Endothelial cell of umbilical vein (primary cell): ENCODE measurements at regions not wholly inside any gene's neighbourhood (a gene's known extent, or its start where the extent isn't known, plus 50 kb on each side); places are given as distances from the start of the nearest gene placed in this dataset.

Source experiments
- BruUV-seq: library from RNA; stranded (reverse); fragments of 400-500 nt; replicated peaks from 2 replicates; lab custom pipeline; 2021; lab: Mats Ljungman, UMichigan
- CTCF ChIA-PET: fragments of 300-600, 350-600 bp; sonication (Branson Sonifier 250); formaldehyde crosslinking; loops from one replicate; lab custom pipeline; 2021; ENCODE audit warnings: antibody characterized with exemption, inconsistent platforms; lab: Charles Lee
- POLR2A ChIA-PET: fragments of 300-600, 350-600 bp; sonication (Branson Sonifier 250); formaldehyde crosslinking; loops from one replicate; lab custom pipeline; 2021; ENCODE audit warnings: antibody characterized with exemption, inconsistent platforms; lab: Charles Lee
- DNase-seq: peaks from one replicate; pipeline ENCODE4 v3.0.0-alpha.2; 2011; ENCODE audit warnings: low read depth, low spot score
- FAIRE-seq: peaks from 2 replicates; lab custom pipeline; 2011; peaks lifted over from hg19 to GRCh38; lab: Jason Lieb, UNC
- H2AFZ ChIP-seq: 2 replicates; pipeline ENCODE4 v1.6.0; 2012; ENCODE audit warnings: low read depth, low read length, control low read depth, inconsistent platforms
- H3K27ac ChIP-seq: 2 replicates; pipeline ENCODE4 v1.5.1; 2011; ENCODE audit warnings: low read depth, mild to moderate bottlenecking, control low read depth, low read length, moderate library complexity; ENCODE audit not compliant: insufficient read depth
- H3K27me3 ChIP-seq, 2 experiments: 2 replicates each; pipeline versions ENCODE4 v1.6.0 to v1.6.1; 2011; ENCODE audit warnings: low read length in 2 of 2, mixed read lengths in 1 of 2; ENCODE audit not compliant: control insufficient read depth in 2 of 2, insufficient read depth in 2 of 2
- H3K36me3 ChIP-seq, 2 experiments: 2 replicates in 1 of 2; 3 replicates in 1 of 2; pipeline ENCODE4 v1.5.1; 2011; ENCODE audit warnings: low read length in 2 of 2, mild to moderate bottlenecking in 1 of 2, moderate library complexity in 1 of 2; ENCODE audit not compliant: control insufficient read depth in 2 of 2, insufficient read depth in 2 of 2; ENCODE audit errors: extremely low read depth in 1 of 2
- H3K4me1 ChIP-seq: 3 replicates; pipeline ENCODE4 v1.5.1; 2011; ENCODE audit warnings: mild to moderate bottlenecking, low read length; ENCODE audit not compliant: control insufficient read depth, insufficient read depth; ENCODE audit errors: extremely low read depth
- H3K4me2 ChIP-seq: 2 replicates; pipeline ENCODE4 v1.6.1; 2011; ENCODE audit warnings: low read length, control low read depth, mixed read lengths; ENCODE audit not compliant: insufficient read depth
- H3K4me3 ChIP-seq, 3 experiments: fragments of 200-600 bp in 1 of 3; sonication (generic), shearing (Covaris generic) in 1 of 3; replicated peaks in 1 of 3; 2 replicates each; pipeline ENCODE4 v1.5.1; 2011 to 2016; ENCODE audit warnings: control low read depth in 3 of 3, low read length in 3 of 3, mild to moderate bottlenecking in 2 of 3, inconsistent platforms in 1 of 3, low read depth in 1 of 3, moderate library complexity in 1 of 3; ENCODE audit not compliant: insufficient read depth in 1 of 3
- H3K79me2 ChIP-seq: 2 replicates; pipeline ENCODE4 v1.6.0; 2012; ENCODE audit warnings: low read length, inconsistent platforms; ENCODE audit not compliant: control insufficient read depth, insufficient read depth
- H3K9ac ChIP-seq: replicated peaks from 2 replicates; pipeline ENCODE3; 2011; ENCODE audit warnings: low read length, control low read depth; ENCODE audit not compliant: insufficient read depth; ENCODE audit errors: extremely low read depth
- H3K9me1 ChIP-seq: replicated peaks from 3 replicates; pipeline ENCODE4 v1.6.0; 2011; ENCODE audit warnings: mild to moderate bottlenecking, low read length; ENCODE audit not compliant: control insufficient read depth, insufficient read depth; ENCODE audit errors: extremely low read depth
- H3K9me3 ChIP-seq: replicated peaks from 2 replicates; pipeline ENCODE4 v1.5.1; 2012; ENCODE audit warnings: low read length, inconsistent platforms; ENCODE audit not compliant: control insufficient read depth, insufficient read depth
- H4K20me1 ChIP-seq: replicated peaks from 2 replicates; pipeline ENCODE3; 2011; ENCODE audit warnings: mild to moderate bottlenecking, low read length; ENCODE audit not compliant: control insufficient read depth, insufficient read depth; ENCODE audit errors: extremely low read depth
- CTCF ChIP-seq, 2 donors: IDR thresholded peaks; 1 replicate in 1 of 2; 2 replicates in 1 of 2; pipeline ENCODE4 v1.5.1; 2011; ENCODE audit warnings: low read length in 2 of 2, mild to moderate bottlenecking in 2 of 2, moderate library complexity in 2 of 2, control low read depth in 1 of 2, inconsistent platforms in 1 of 2, low read depth in 1 of 2; ENCODE audit not compliant: insufficient read depth in 1 of 2; ENCODE audit errors: extremely low read depth in 1 of 2
- EZH2 ChIP-seq: IDR thresholded peaks from 2 replicates; pipeline ENCODE4 v1.6.1; 2012; ENCODE audit warnings: borderline replicate concordance, low read depth, mild to moderate bottlenecking, moderate library complexity, low read length, inconsistent platforms; ENCODE audit not compliant: severe bottlenecking
- FOS ChIP-seq: IDR thresholded peaks from 2 replicates; pipeline ENCODE4 v1.6.1; 2011; ENCODE audit warnings: mild to moderate bottlenecking, low read length, moderate library complexity, borderline replicate concordance; ENCODE audit not compliant: insufficient read depth
- GATA2 ChIP-seq: IDR thresholded peaks from 2 replicates; pipeline ENCODE4 v1.7.0; 2011; ENCODE audit warnings: low read depth, mild to moderate bottlenecking, moderate library complexity, mixed read lengths, low read length; ENCODE audit not compliant: insufficient read length, insufficient read depth
- JUN ChIP-seq: IDR thresholded peaks from 2 replicates; pipeline ENCODE4 v1.6.1; 2011; ENCODE audit warnings: borderline replicate concordance, low read depth; ENCODE audit not compliant: insufficient read length, insufficient read depth
- MYC ChIP-seq: IDR thresholded peaks from one replicate; pipeline ENCODE4 v1.6.1; 2011; ENCODE audit warnings: mild to moderate bottlenecking, low read depth, low read length
- POLR2A ChIP-seq: IDR thresholded peaks from 2 replicates; pipeline ENCODE4 v1.6.1; 2012; ENCODE audit warnings: low read depth, mild to moderate bottlenecking, control low read depth, low read length
- POLR2AphosphoS5 ChIP-seq: IDR thresholded peaks from 2 replicates; pipeline ENCODE4 v1.6.1; 2012; ENCODE audit warnings: low read depth, mild to moderate bottlenecking, control low read depth, low read length, moderate library complexity; ENCODE audit not compliant: insufficient read depth
- dilution Hi-C: fragments of 300-500 bp; cut with MboI; formaldehyde crosslinking; loops from one replicate; pipeline ENCODE4 v1.15.0; 2019; ENCODE audit warnings: low sequenced_read_pairs; ENCODE audit not compliant: extremely low pct_ligation_motif_present
- intact Hi-C: fragments of 100-400 bp; cut with micrococcal nuclease; formaldehyde crosslinking; loops from one replicate; pipeline ENCODE4 v1.10.0; 2022
- TF ChIP-seq, protein P1 (sequence below): IDR thresholded peaks from 2 replicates; pipeline ENCODE4 v1.6.1; 2011; ENCODE audit not compliant: insufficient read depth, insufficient read length

DNA sequence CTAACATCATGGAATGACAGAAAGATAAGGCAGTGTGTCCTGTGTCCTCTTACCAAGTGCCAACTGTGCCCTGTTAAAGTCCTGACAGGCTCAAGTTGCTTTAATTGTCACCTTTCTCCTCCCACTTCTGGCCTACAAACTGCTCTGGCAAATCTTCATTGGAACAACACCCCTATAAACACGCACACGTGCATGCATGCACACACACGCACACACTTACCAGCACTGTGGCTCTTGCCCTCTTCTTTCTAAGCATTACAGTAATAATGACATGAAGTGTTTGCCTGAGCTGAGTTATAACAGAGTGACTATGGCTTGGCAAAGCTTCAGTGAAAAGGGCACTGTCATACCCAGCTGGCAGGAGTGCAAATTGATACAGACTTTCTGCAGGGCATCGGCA is 82.3 kb upstream of the SYT6 start:
- CTCF ChIA-PET, result interaction anchor here (1.9 kb wide), 1 partner anchor 47 kb away, joined by 5 read pairs; no protein-coding TSS in a partner anchor
- H2AFZ ChIP-seq, result no peak overlapping the region

DNA sequence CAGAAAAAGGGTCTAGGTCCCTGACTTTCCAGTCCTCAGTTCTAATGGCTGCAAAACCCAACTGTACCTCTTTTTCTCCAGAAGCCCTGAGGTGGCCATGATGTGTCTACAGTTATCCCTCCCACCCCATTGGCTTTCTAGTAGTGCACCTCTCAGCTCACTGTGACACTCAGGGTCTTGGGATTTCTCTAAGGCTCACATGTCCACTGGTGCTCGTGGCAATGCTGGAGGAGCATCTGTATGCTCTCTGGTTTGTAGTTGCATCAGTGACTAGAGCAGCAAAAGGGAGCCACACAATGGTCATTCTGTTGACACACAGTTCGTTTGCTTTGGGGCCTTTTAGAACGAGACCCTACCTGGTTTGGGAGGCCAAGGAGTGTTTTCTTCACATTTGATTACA is 81.6 kb upstream of the SYT6 start:
- Histone ChIP-seq H4K20me1 (no peaks in the 10 kb centered on the region), H3K9me3 (no peaks in the 10 kb centered on the region), H3K9me1 (no peaks in the 10 kb centered on the region), H3K27me3 (no peaks in the 10 kb centered on the region), H3K4me3 (no peak overlapping the region), H3K4me1 (no peaks in the 10 kb centered on the region), H3K4me2 (no peak overlapping the region), H3K79me2 (no peaks in the 10 kb centered on the region), H3K27ac (no peak overlapping the region), H3K36me3 (no peaks in the 10 kb centered on the region), H3K9ac (no peak overlapping the region), H2AFZ (no peak overlapping the region)
- FAIRE-seq (no peak), DNase-seq (no peak)
- TF ChIP-seq CTCF (IDR thresholded peaks at IDR 0.05; ENCODE audit: extremely low read depth in 1 of 2, insufficient read depth in 1 of 2, low read depth in 1 of 2, low read length in 2 of 2) (no peak), FOS (no peak), EZH2 (no peak), POLR2A (no peak), GATA2 (no peak), POLR2AphosphoS5 (no peak), JUN (no peak), MYC (no peak)
- TF ChIP-seq, protein P1, sequence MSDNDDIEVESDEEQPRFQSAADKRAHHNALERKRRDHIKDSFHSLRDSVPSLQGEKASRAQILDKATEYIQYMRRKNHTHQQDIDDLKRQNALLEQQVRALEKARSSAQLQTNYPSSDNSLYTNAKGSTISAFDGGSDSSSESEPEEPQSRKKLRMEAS, result no peak
- ChIA-PET CTCF (no interaction called here), POLR2A (no interaction called here)
- intact Hi-C loops, result no loop called here
- dilution Hi-C loops, result no loop called here
- BruUV-seq, result no TSS peak

More for the DNA sequence above, 82.3 kb upstream of the SYT6 start:
- Histone ChIP-seq H4K20me1 (no peaks in the 10 kb centered on the region), H3K4me1 (no peaks in the 10 kb centered on the region), H3K27me3 (no peaks in the 10 kb centered on the region), H3K27ac (no peak overlapping the region), H3K9ac (no peak overlapping the region), H3K9me1 (no peaks in the 10 kb centered on the region), H3K4me2 (no peak overlapping the region), H3K79me2 (no peaks in the 10 kb centered on the region), H3K36me3 (no peaks in the 10 kb centered on the region), H3K4me3 (no peak overlapping the region), H3K9me3 (no peaks in the 10 kb centered on the region)
- dilution Hi-C loops (no loop called here), intact Hi-C loops (no loop called here)
- BruUV-seq, result no TSS peak
- POLR2A ChIA-PET, result no interaction called here
- no peak for FAIRE-seq
- TF ChIP-seq FOS (no peak), GATA2 (no peak), MYC (no peak), JUN (no peak)
- TF ChIP-seq, protein P1, result no peak
- no peak for DNase-seq
